Tibial nerve (tissue), 4 donors: ENCODE measurements at regions not wholly inside any gene's neighbourhood (a gene's known extent, or its start where the extent isn't known, plus 50 kb on each side); places are given as distances from the start of the nearest gene placed in this dataset.
A peak's percentile ranks its signal among the peaks of the same experiment; 100 is the strongest.

Source experiments
- DNase-seq, 2 donors: peaks; one replicate each; pipeline ENCODE4 v3.0.0-alpha.2; 2019; ENCODE audit warnings: low spot score in 2 of 2
- H3K27ac ChIP-seq, 4 donors: fragments of 200-600 bp; sonication (generic) in 3 of 4; one replicate each; pipeline ENCODE4 v1.5.1; 2017 to 2019; ENCODE audit warnings: mild to moderate bottlenecking in 1 of 4
- H3K27me3 ChIP-seq, 2 donors: fragments of 200-600 bp; sonication (generic) in 1 of 2; one replicate each; pipeline versions ENCODE4 v1.5.1 to v1.6.0; 2017 to 2019
- H3K36me3 ChIP-seq, 3 donors: fragments of 200-600 bp; sonication (generic); one replicate each; pipeline ENCODE4 v1.5.1; 2018 to 2019
- H3K4me1 ChIP-seq, 4 donors: fragments of 200-600 bp; sonication (generic) in 3 of 4; one replicate each; pipeline ENCODE4 v1.5.1; 2017 to 2019
- H3K4me3 ChIP-seq, 4 donors: fragments of 200-600 bp; sonication (generic) in 3 of 4; one replicate each; pipeline ENCODE4 v1.5.1; 2017 to 2019; ENCODE audit warnings: mild to moderate bottlenecking in 1 of 4, moderate library complexity in 1 of 4
- H3K9me3 ChIP-seq, 4 donors: fragments of 200-600 bp; sonication (generic) in 3 of 4; one replicate each; pipeline ENCODE4 v1.5.1; 2017 to 2019
- EP300 ChIP-seq, 2 donors: sonication (generic); formaldehyde crosslinking; IDR thresholded peaks; one replicate each; pipeline ENCODE4 v1.6.1; 2017; ENCODE audit warnings: antibody characterized with exemption in 2 of 2, mild to moderate bottlenecking in 1 of 2
- POLR2A ChIP-seq, 2 donors: fragments of 450-650 bp; IDR thresholded peaks; one replicate each; pipeline ENCODE4 v1.6.1; 2017; ENCODE audit warnings: antibody characterized with exemption in 2 of 2, mild to moderate bottlenecking in 2 of 2, moderate library complexity in 2 of 2
- WGBS, 2 donors: methylation state at CpG; one replicate each; pipeline ENCODE4 v1.1.5; 2018; 5-methylcytosine and 5-hydroxymethylcytosine counted together
- TF ChIP-seq, protein P1 (sequence below), 5 experiments: fragments of 200-600 bp in 3 of 5; fragments of 450-650 bp in 2 of 5; sonication (generic) in 3 of 5; IDR thresholded peaks; one replicate each; pipeline ENCODE4 v1.5.1; 2016 to 2019; ENCODE audit warnings: antibody characterized with exemption in 5 of 5, mild to moderate bottlenecking in 3 of 5, moderate library complexity in 2 of 5

DNA sequence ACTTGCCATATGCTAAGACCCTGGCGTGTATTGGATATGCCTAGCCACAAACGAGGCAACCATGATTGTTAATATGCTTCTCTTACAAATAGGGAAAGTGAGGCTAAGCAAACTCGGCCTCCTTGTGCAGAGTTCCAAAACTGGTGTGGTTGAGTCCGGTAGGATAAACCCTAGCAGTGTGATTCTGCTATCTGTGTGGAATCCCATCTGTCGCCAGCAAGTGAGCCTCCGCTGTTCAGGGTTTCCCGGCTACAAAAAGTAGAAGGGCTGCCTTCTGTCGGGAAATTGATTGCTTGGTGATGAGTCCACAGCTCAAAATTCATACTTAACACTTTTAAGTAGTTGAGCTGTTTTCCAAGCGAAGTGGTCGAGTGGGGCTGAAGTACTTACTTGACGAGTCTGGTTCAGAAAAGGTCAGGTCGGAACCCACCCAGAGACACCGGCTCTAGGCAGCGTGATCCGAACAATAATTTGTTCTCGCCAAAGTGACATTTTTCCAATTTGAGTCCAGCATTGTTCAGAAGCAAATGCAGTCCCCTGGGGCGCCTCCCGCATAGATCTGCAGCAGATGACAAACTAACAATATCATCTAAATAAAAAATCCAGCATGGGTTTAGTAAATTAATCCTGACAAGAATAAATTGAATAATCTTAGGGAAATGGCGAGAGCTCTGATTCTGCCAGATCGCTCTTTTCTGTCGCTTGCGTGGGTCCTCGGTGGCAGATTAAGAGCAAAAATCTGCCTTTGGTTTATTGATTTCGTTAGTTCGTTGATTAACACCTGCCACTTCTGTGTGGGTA is 686.7 kb upstream of the RBFOX1 start:
- no peak overlapping the region for H3K4me3 ChIP-seq
- no peaks in the 10 kb centered on the region for H3K36me3 ChIP-seq
- peaks cover 0 to 5% of the 10 kb centered on the region in 2 donors for H3K27me3 ChIP-seq
- no peak for TF ChIP-seq POLR2A (IDR thresholded peaks at IDR 0.05)
- no peak for TF ChIP-seq EP300 (IDR thresholded peaks at IDR 0.05)
- TF ChIP-seq, protein P1, sequence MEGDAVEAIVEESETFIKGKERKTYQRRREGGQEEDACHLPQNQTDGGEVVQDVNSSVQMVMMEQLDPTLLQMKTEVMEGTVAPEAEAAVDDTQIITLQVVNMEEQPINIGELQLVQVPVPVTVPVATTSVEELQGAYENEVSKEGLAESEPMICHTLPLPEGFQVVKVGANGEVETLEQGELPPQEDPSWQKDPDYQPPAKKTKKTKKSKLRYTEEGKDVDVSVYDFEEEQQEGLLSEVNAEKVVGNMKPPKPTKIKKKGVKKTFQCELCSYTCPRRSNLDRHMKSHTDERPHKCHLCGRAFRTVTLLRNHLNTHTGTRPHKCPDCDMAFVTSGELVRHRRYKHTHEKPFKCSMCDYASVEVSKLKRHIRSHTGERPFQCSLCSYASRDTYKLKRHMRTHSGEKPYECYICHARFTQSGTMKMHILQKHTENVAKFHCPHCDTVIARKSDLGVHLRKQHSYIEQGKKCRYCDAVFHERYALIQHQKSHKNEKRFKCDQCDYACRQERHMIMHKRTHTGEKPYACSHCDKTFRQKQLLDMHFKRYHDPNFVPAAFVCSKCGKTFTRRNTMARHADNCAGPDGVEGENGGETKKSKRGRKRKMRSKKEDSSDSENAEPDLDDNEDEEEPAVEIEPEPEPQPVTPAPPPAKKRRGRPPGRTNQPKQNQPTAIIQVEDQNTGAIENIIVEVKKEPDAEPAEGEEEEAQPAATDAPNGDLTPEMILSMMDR (IDR thresholded peaks at IDR 0.05): no peak
- H3K27ac ChIP-seq: no peak overlapping the region
- no peaks in the 10 kb centered on the region for H3K9me3 ChIP-seq
- peaks cover 0 to 11% (median 0%) of the 10 kb centered on the region in 4 donors for H3K4me1 ChIP-seq
- DNase-seq: no peak
- 68 to 76% methylated on average over 25 of the region's 25 CpGs for WGBS, 2 donors

- Histone ChIP-seq H3K27ac (no peak overlapping the region), H3K4me3 (no peak overlapping the region), H3K27me3 (peaks cover 0 to 5% of the 10 kb centered on the region in 2 donors), H3K4me1 (peaks cover 0 to 11% (median 0%) of the 10 kb centered on the region in 4 donors), H3K36me3 (no peaks in the 10 kb centered on the region), H3K9me3 (no peaks in the 10 kb centered on the region)
- no peak for TF ChIP-seq POLR2A (IDR thresholded peaks at IDR 0.05)
- WGBS, 2 donors: 54 to 65% methylated on average over 4 of the region's 4 CpGs
- no peak for DNase-seq
Measured at GRCh38 chr16:6644916-6645315, 687.7 kb upstream of the RBFOX1 start.

DNA sequence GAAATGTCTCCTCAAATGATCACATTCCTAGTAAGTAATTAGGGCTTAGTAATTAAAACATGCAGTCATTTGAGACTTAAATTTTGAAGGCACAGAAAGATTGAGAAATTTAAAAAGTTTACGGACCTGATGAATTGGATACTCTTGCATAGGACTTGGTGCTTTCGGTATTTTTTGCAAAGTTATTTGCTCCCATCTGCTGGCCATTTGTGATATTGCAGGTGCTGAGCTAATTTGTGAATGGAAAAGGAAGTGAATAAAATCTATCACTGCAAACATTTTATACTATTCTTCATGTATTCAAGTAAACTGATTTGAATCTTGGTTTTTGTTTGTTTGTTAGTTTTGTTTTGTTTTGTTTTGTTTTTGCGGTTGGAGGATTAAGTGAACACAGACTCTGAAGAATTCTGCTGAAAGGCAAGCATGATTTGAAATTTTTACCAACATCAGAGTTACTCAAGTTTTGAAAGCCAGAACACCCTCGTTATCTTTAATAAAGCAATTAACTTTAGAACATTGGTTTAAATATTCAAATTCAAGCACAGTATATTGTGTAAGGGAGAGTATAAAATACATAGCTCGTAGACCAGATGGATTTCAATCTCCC is 689.5 kb upstream of the RBFOX1 start:
- DNase-seq: peak; percentile 58 to 85
- TF ChIP-seq, protein P1 (IDR thresholded peaks at IDR 0.05): peak; percentile 70 to 89 (median 80)
- no peak for TF ChIP-seq POLR2A (IDR thresholded peaks at IDR 0.05)
- peaks cover 0 to 5% of the 10 kb centered on the region in 2 donors for H3K27me3 ChIP-seq
- no peaks in the 10 kb centered on the region for H3K36me3 ChIP-seq
- no peak overlapping the region for H3K27ac ChIP-seq
- no peaks in the 10 kb centered on the region for H3K9me3 ChIP-seq
- 25 to 31% methylated on average over 5 of the region's 5 CpGs for WGBS, 2 donors
- peaks cover 0 to 11% (median 0%) of the 10 kb centered on the region in 4 donors for H3K4me1 ChIP-seq
- no peak overlapping the region for H3K4me3 ChIP-seq

- H3K27me3 ChIP-seq: peaks cover 0 to 5% of the 10 kb centered on the region in 2 donors
- H3K4me1 ChIP-seq: peaks cover 0 to 11% (median 0%) of the 10 kb centered on the region in 4 donors
- no peak overlapping the region for H3K27ac ChIP-seq
- DNase-seq: no peak
- H3K36me3 ChIP-seq: no peaks in the 10 kb centered on the region
- 28 to 34% methylated on average over 9 of the region's 9 CpGs for WGBS, 2 donors
- H3K9me3 ChIP-seq: no peaks in the 10 kb centered on the region
- TF ChIP-seq, protein P1 (IDR thresholded peaks at IDR 0.05): no peak
- no peak for TF ChIP-seq POLR2A (IDR thresholded peaks at IDR 0.05)
- no peak for TF ChIP-seq EP300 (IDR thresholded peaks at IDR 0.05)
- H3K4me3 ChIP-seq: no peak overlapping the region
Measured at GRCh38 chr16:6642271-6642670, 690.4 kb upstream of the RBFOX1 start.

DNA sequence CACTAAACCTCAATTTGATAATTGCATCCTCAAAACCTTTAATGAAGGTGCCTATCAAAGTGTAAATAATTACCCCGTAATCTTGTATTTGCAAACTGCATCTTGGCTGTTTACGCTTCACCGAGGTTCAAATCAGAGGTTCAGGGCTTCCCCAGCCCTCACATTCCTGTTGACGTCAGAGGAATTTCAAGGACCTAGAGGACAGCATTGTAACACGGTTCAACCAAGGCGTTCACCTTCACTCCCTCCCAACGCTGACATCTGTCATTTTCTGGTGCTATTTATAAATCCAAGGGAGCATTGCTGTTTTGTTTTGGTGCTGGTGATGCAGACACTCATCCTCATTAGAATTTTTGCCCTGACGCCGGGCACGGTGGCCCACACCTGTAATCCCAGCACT is 691.6 kb upstream of the RBFOX1 start:
- TF ChIP-seq EP300 (IDR thresholded peaks at IDR 0.05) (no peak), POLR2A (IDR thresholded peaks at IDR 0.05) (no peak)
- TF ChIP-seq, protein P1 (IDR thresholded peaks at IDR 0.05): no peak
- 70 to 72% methylated on average over 10 of the region's 10 CpGs for WGBS, 2 donors
- DNase-seq: no peak

More for the DNA sequence above, 691.6 kb upstream of the RBFOX1 start:
- Histone ChIP-seq H3K36me3 (no peaks in the 10 kb centered on the region), H3K4me3 (no peak overlapping the region), H3K27ac (no peak overlapping the region), H3K4me1 (peaks cover 0 to 11% (median 0%) of the 10 kb centered on the region in 4 donors), H3K9me3 (no peaks in the 10 kb centered on the region), H3K27me3 (peaks cover 0 to 5% of the 10 kb centered on the region in 2 donors)
